HEK293T (cell line): ENCODE measurements at regions not wholly inside any gene's neighbourhood (a gene's known extent, or its start where the extent isn't known, plus 50 kb on each side); places are given as distances from the start of the nearest gene placed in this dataset.

Experiments
- CTCF ChIA-PET: fragments of 350-600 bp; formaldehyde crosslinking; extraction: SDS; loops from one replicate; lab custom pipeline; 2021; ENCODE audit warnings: antibody characterized with exemption, inconsistent platforms; lab: Yijun Ruan, JAX
- POLR2A ChIA-PET: fragments of 350-600 bp; formaldehyde crosslinking; extraction: SDS; loops from one replicate; lab custom pipeline; 2020; ENCODE audit warnings: antibody characterized with exemption, inconsistent platforms; lab: Yijun Ruan, JAX
- DNase-seq: peaks from one replicate; pipeline ENCODE4 v3.0.0; 2012; ENCODE audit warnings: mixed read lengths; ENCODE audit errors: extremely low spot score
- ARNT ChIP-seq: fragments of 450-650 bp; IDR thresholded peaks from 2 replicates; pipeline ENCODE4 v1.6.1; 2017; ENCODE audit warnings: mild to moderate bottlenecking
- BHLHE40 ChIP-seq: fragments of 450-650 bp; IDR thresholded peaks from 2 replicates; pipeline ENCODE4 v1.6.1; 2016; ENCODE audit warnings: mild to moderate bottlenecking, moderate library complexity, borderline replicate concordance
- CTBP1 ChIP-seq: fragments of 450-650 bp; IDR thresholded peaks from 2 replicates; pipeline ENCODE4 v1.6.1; 2016; ENCODE audit warnings: borderline replicate concordance
- ELF4 ChIP-seq: fragments of 450-650 bp; IDR thresholded peaks from 2 replicates; pipeline ENCODE4 v1.6.1; 2017; ENCODE audit warnings: antibody characterized with exemption
- FOXA1 ChIP-seq: fragments of 450-650 bp; IDR thresholded peaks from 2 replicates; pipeline ENCODE4 v1.6.1; 2016; ENCODE audit warnings: mild to moderate bottlenecking
- FOXK2 ChIP-seq: fragments of 450-650 bp; IDR thresholded peaks from 2 replicates; pipeline ENCODE4 v1.6.1; 2016; ENCODE audit warnings: mild to moderate bottlenecking
- FOXM1 ChIP-seq: fragments of 450-650 bp; IDR thresholded peaks from 2 replicates; pipeline ENCODE4 v1.6.1; 2017; ENCODE audit warnings: mild to moderate bottlenecking, borderline replicate concordance
- HDGF ChIP-seq: fragments of 450-650 bp; IDR thresholded peaks from 2 replicates; pipeline ENCODE4 v1.6.1; 2017; ENCODE audit warnings: antibody characterized with exemption, borderline replicate concordance
- L3MBTL2 ChIP-seq: fragments of 450-650 bp; conservative IDR thresholded peaks from 2 replicates; pipeline ENCODE4 v1.6.1; 2016; ENCODE audit warnings: mild to moderate bottlenecking
- LEF1 ChIP-seq: fragments of 450-650 bp; IDR thresholded peaks from 2 replicates; pipeline ENCODE4 v1.6.1; 2017; ENCODE audit warnings: mild to moderate bottlenecking, borderline replicate concordance
- NFRKB ChIP-seq: fragments of 450-650 bp; IDR thresholded peaks from 2 replicates; pipeline ENCODE4 v1.6.1; 2016; ENCODE audit warnings: mild to moderate bottlenecking, moderate library complexity
- SP1 ChIP-seq: fragments of 450-650 bp; IDR thresholded peaks from 2 replicates; pipeline ENCODE4 v1.6.1; 2017
- SUZ12 ChIP-seq: fragments of 450-650 bp; IDR thresholded peaks from 2 replicates; pipeline ENCODE4 v1.6.1; 2016; ENCODE audit warnings: mild to moderate bottlenecking
- TARDBP ChIP-seq: fragments of 450-650 bp; IDR thresholded peaks from 2 replicates; pipeline ENCODE4 v1.6.1; 2016
- ZNF384 ChIP-seq: fragments of 450-650 bp; IDR thresholded peaks from 2 replicates; pipeline ENCODE4 v1.6.1; 2016
- TF ChIP-seq, protein P1 (sequence below): fragments of 450-650 bp; IDR thresholded peaks from 2 replicates; pipeline ENCODE4 v1.6.1; 2016

DNA sequence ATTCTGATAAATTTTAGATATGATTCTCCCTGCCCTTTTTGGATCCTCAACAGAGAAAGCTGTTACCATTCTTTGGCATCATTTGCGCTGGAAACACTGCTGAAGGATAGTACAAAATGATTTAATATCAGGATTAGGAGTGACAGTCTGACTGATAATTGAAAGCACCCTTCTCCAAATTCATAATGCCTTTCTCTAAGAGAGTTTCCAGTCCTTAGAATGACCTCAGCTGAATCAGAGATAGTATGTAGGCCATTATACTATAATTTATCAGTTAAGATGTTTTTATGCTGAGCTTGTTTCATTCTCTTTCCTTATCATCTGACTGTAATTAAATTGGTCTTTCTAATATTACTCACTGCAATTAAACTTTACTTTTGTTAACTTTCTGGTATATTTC lies 166.7 kb downstream of the ZNF326 start:
- CTCF ChIA-PET: no interaction called here

GRCh38 chr1:90155721-90156487 lies 161.0 kb downstream of the ZNF326 start:
- ChIA-PET CTCF (no interaction called here), POLR2A (no interaction called here)
- no peak for DNase-seq
- TF ChIP-seq, protein P1, sequence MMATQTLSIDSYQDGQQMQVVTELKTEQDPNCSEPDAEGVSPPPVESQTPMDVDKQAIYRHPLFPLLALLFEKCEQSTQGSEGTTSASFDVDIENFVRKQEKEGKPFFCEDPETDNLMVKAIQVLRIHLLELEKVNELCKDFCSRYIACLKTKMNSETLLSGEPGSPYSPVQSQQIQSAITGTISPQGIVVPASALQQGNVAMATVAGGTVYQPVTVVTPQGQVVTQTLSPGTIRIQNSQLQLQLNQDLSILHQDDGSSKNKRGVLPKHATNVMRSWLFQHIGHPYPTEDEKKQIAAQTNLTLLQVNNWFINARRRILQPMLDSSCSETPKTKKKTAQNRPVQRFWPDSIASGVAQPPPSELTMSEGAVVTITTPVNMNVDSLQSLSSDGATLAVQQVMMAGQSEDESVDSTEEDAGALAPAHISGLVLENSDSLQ: no peak
- TF ChIP-seq CTBP1: no peak
- TF ChIP-seq L3MBTL2: no peak
- no peak for TF ChIP-seq ELF4
- no peak for TF ChIP-seq BHLHE40
- no peak for TF ChIP-seq HDGF
- no peak for TF ChIP-seq NFRKB
- no peak for TF ChIP-seq ZNF384
- TF ChIP-seq SUZ12: no peak
- TF ChIP-seq FOXK2: no peak
- no peak for TF ChIP-seq FOXA1
- no peak for TF ChIP-seq SP1
- TF ChIP-seq FOXM1: no peak
- no peak for TF ChIP-seq ARNT
- no peak for TF ChIP-seq LEF1
- no peak for TF ChIP-seq TARDBP

More for the DNA sequence above, 166.7 kb downstream of the ZNF326 start:
- DNase-seq: no peak
- TF ChIP-seq TARDBP (no peak), LEF1 (no peak), ELF4 (no peak), CTBP1 (no peak)
- POLR2A ChIA-PET: no interaction called here

GRCh38 chr1:90154711-90155110 lies 159.8 kb downstream of the ZNF326 start:
- CTCF ChIA-PET: no interaction called here

DNA sequence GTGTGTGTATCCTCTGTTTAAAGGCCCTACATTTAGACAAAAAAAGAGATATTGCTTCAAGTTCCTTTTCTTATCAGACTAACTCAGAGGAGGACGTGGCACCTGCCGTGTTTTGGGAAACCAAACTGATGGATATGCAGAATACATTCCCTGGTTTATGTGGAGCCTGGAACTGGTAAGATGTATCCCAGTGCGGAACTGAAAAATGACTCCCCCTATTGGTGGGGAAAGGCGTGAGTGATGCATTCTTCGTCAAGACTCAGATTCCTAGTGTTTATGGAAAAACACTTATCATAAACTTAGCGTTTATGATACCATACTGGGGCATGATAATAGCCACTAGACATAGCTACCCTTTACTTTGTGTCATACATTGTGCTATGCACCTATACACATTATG lies 154.2 kb downstream of the ZNF326 start:
- ChIA-PET POLR2A (no interaction called here), CTCF (no interaction called here)
- TF ChIP-seq LEF1 (no peak), SP1 (no peak), FOXA1 (no peak), FOXK2 (no peak)
- DNase-seq: no peak

More at GRCh38 chr1:90154711-90155110, 159.8 kb downstream of the ZNF326 start:
- TF ChIP-seq BHLHE40: no peak
- TF ChIP-seq, protein P1: no peak
- no peak for TF ChIP-seq SP1
- no peak for TF ChIP-seq ARNT
- no peak for TF ChIP-seq ELF4
- no peak for TF ChIP-seq FOXM1
- no peak for TF ChIP-seq FOXK2
- TF ChIP-seq LEF1: no peak
- TF ChIP-seq L3MBTL2: no peak
- no peak for TF ChIP-seq FOXA1
- no peak for TF ChIP-seq TARDBP
- TF ChIP-seq HDGF: no peak
- TF ChIP-seq CTBP1: no peak
- TF ChIP-seq SUZ12: no peak
- TF ChIP-seq NFRKB: no peak
- no peak for TF ChIP-seq ZNF384
- no peak for DNase-seq
- POLR2A ChIA-PET: no interaction called here

GRCh38 chr1:90147093-90147492 lies 152.2 kb downstream of the ZNF326 start:
- POLR2A ChIA-PET: no interaction called here
- TF ChIP-seq CTBP1 (no peak), BHLHE40 (no peak), FOXM1 (no peak), FOXA1 (no peak), LEF1 (no peak), ZNF384 (no peak)
- CTCF ChIA-PET: no interaction called here
- DNase-seq: no peak

GRCh38 chr1:90144820-90145219 lies 149.9 kb downstream of the ZNF326 start:
- no peak for TF ChIP-seq TARDBP
- TF ChIP-seq HDGF: no peak
- TF ChIP-seq ZNF384: no peak
- TF ChIP-seq L3MBTL2: no peak
- TF ChIP-seq NFRKB: no peak
- TF ChIP-seq, protein P1: no peak
- ChIA-PET POLR2A (no interaction called here), CTCF (interaction anchor here (1.5 kb wide), 1 partner anchor 12 kb away, joined by 5 read pairs; no protein-coding TSS in a partner anchor)
- DNase-seq: no peak

DNA sequence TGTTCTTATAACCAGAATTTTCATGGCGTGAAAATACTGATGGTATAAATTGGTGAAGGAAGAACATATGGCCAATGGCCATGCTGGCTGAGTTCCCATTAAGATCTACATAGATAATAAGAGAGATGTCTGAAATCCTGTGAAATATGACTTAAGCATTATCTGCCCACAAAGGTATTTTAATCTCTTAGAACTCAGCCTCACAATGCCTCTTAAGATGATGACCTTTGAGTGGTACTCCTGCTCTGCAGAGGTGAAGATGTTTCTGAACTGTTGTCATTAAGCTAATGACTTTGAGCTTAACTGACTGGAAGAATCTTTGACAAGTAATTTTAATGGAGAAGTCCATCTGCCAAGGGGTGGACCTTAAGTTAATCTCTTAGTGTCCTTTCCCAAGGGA lies 148.7 kb downstream of the ZNF326 start:
- POLR2A ChIA-PET: no interaction called here
- CTCF ChIA-PET: interaction anchor here (1.5 kb wide), 1 partner anchor 10 kb away, joined by 5 read pairs; no protein-coding TSS in a partner anchor
- DNase-seq: no peak
- TF ChIP-seq FOXK2: no peak
- no peak for TF ChIP-seq L3MBTL2
- TF ChIP-seq CTBP1: no peak
- TF ChIP-seq FOXA1: no peak
- no peak for TF ChIP-seq LEF1
- no peak for TF ChIP-seq SP1
- TF ChIP-seq HDGF: no peak
- TF ChIP-seq ELF4: no peak
- TF ChIP-seq SUZ12: no peak
- no peak for TF ChIP-seq ARNT
- TF ChIP-seq ZNF384: no peak
- no peak for TF ChIP-seq FOXM1
- TF ChIP-seq BHLHE40: no peak
- TF ChIP-seq, protein P1: no peak
- TF ChIP-seq NFRKB: no peak
- no peak for TF ChIP-seq TARDBP
